ENCODE measurements at regions not wholly inside any gene's neighbourhood (a gene's known extent, or its start where the extent isn't known, plus 50 kb on each side); places are given as distances from the start of the nearest gene placed in this dataset.

GRCh38 chr18:61031626-61032025 is 301.6 kb upstream of the CDH20 start:
- no peak for ATAC-seq
- Mint-ChIP-seq H3K36me3 (no peaks in the 10 kb centered on the region), H3K9me3 (peaks cover 2% of the 10 kb centered on the region), H3K4me3 (no peak overlapping the region), H3K4me1 (no peaks in the 10 kb centered on the region), H3K27ac (no peak overlapping the region), H3K27me3 (no peaks in the 10 kb centered on the region)

- Mint-ChIP-seq H3K27ac (no peak overlapping the region), H3K4me3 (no peak overlapping the region), H3K27me3 (no peaks in the 10 kb centered on the region), H3K4me1 (no peaks in the 10 kb centered on the region), H3K36me3 (no peaks in the 10 kb centered on the region), H3K9me3 (peaks cover 2% of the 10 kb centered on the region)
- no peak for ATAC-seq
These were observed 298.6 kb upstream of the CDH20 start for GRCh38 chr18:61034580-61034979.

DNA sequence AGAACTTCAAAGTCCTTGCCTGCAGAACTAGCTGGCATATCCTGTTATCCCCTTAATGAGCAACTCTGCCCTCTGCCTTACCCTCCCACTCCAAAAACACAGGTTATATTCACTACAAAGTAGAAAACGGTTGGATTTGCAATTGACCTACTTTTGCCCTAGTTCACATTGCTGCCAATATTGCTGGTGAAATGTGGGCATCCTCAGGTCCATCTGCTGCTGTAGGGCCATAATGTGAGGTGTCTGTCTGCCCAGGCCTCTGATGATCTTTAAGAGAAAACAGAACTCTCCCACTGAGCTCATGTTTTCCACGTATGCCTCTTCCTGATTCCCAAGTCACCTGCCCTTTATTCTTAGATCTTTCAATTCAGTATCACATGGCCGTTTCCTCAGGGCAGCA is 294.0 kb upstream of the CDH20 start:
- Mint-ChIP-seq H3K36me3 (no peaks in the 10 kb centered on the region), H3K4me1 (no peaks in the 10 kb centered on the region), H3K27ac (no peak overlapping the region), H3K27me3 (no peaks in the 10 kb centered on the region), H3K9me3 (no peaks in the 10 kb centered on the region), H3K4me3 (no peak overlapping the region)
- ATAC-seq, result no peak

- no peaks in the 10 kb centered on the region for H3K4me1 Mint-ChIP-seq
- H3K27ac Mint-ChIP-seq, result no peak overlapping the region
- no peak overlapping the region for H3K4me3 Mint-ChIP-seq
- H3K27me3 Mint-ChIP-seq, result no peaks in the 10 kb centered on the region
- no peaks in the 10 kb centered on the region for H3K36me3 Mint-ChIP-seq
- ATAC-seq, result no peak
- H3K9me3 Mint-ChIP-seq, result peaks cover 3% of the 10 kb centered on the region
These were observed 285.4 kb upstream of the CDH20 start for GRCh38 chr18:61047794-61048193.

- Mint-ChIP-seq H3K9me3 (no peaks in the 10 kb centered on the region), H3K4me1 (no peaks in the 10 kb centered on the region), H3K4me3 (no peak overlapping the region), H3K36me3 (no peaks in the 10 kb centered on the region), H3K27me3 (no peaks in the 10 kb centered on the region), H3K27ac (no peak overlapping the region)
- no peak for ATAC-seq
These were observed 275.8 kb upstream of the CDH20 start for GRCh38 chr18:61057443-61057842.

GRCh38 chr18:61062258-61062657 is 271.0 kb upstream of the CDH20 start:
- Mint-ChIP-seq H3K36me3 (no peaks in the 10 kb centered on the region), H3K4me1 (no peaks in the 10 kb centered on the region), H3K27me3 (no peaks in the 10 kb centered on the region), H3K27ac (no peak overlapping the region), H3K9me3 (no peaks in the 10 kb centered on the region), H3K4me3 (no peak overlapping the region)
- no peak for ATAC-seq

DNA sequence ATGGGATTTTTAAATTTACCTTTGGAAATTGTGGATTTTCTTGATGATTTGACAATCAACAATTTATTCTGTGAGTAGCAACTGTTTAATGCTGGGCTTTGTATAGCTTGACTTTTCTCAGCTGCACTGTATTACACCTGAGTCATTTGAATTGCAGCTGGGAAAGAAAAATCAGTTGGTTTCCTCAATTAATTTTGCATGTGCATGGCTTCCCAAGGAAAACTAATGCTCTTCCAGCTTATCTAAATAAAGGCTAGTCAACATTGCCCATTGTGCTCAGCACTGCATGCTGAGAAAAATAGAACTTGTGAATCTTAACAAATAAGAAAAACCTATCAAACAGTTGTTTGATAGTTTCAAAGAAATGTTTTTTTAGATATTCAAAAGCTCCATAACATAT is 268.3 kb upstream of the CDH20 start:
- no peak for ATAC-seq
- no peaks in the 10 kb centered on the region for H3K27me3 Mint-ChIP-seq

GRCh38 chr18:61076986-61077385 is 256.2 kb upstream of the CDH20 start:
- Mint-ChIP-seq H3K27ac (no peak overlapping the region), H3K9me3 (peaks cover 6% of the 10 kb centered on the region), H3K36me3 (no peaks in the 10 kb centered on the region), H3K27me3 (no peaks in the 10 kb centered on the region), H3K4me1 (no peaks in the 10 kb centered on the region), H3K4me3 (no peak overlapping the region)
- ATAC-seq, result no peak

More for the DNA sequence above, 268.3 kb upstream of the CDH20 start:
- Mint-ChIP-seq H3K9me3 (no peaks in the 10 kb centered on the region), H3K36me3 (no peaks in the 10 kb centered on the region), H3K4me3 (no peak overlapping the region), H3K4me1 (no peaks in the 10 kb centered on the region), H3K27ac (no peak overlapping the region)

DNA sequence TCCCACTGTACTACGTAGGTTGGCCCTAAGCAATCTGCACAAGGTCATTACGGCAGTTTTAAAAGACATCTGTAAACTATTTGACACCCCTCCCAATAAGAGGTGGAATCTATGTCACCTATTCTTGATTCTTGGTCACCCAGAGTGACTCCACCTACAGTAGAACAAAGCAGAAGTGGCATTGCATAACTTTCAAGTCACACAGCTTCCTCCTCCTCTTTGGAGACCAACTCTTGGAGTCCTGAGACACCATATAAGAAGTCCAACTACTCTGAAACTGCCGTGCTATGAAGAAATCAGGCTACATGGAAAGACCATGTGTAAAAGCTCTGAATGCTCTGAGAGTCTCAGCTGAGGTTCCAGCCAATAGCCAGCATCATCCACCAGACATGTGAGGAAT is 253.5 kb upstream of the CDH20 start:
- Mint-ChIP-seq H3K4me3 (no peak overlapping the region), H3K27ac (no peak overlapping the region), H3K27me3 (no peaks in the 10 kb centered on the region), H3K36me3 (no peaks in the 10 kb centered on the region), H3K4me1 (no peaks in the 10 kb centered on the region), H3K9me3 (peaks cover 3% of the 10 kb centered on the region)
- no peak for ATAC-seq

DNA sequence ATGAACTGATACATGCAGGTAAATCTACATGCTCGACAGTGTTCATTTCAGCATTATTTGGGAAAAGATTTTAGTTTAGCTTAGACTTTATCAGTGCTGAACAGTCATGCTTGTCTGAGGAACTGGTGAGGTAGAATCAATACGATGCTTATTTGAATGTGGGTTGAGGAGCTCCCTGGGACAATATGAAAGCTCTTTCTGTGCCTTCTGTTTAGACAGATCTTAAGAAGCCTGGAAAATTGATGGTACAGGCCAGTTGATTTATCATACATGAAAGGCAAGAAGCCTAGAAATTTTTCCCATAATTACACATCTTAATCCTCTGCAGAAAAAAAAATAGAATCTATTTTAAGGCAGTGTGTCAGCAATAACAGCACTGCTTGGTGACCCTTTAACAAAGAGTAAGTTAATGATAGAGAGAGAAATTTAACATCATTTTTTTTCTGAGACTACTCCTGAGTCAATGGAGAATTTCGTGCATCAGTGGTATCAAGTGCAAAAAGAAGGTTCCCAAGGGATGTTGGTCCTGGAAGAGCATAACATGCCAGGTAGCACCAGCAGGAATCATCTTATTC is 252.2 kb upstream of the CDH20 start:
- no peak for ATAC-seq
- no peaks in the 10 kb centered on the region for H3K4me1 Mint-ChIP-seq
- no peaks in the 10 kb centered on the region for H3K36me3 Mint-ChIP-seq
- no peak overlapping the region for H3K4me3 Mint-ChIP-seq
- no peak overlapping the region for H3K27ac Mint-ChIP-seq
- peaks cover 3% of the 10 kb centered on the region for H3K9me3 Mint-ChIP-seq
- H3K27me3 Mint-ChIP-seq, result no peaks in the 10 kb centered on the region

DNA sequence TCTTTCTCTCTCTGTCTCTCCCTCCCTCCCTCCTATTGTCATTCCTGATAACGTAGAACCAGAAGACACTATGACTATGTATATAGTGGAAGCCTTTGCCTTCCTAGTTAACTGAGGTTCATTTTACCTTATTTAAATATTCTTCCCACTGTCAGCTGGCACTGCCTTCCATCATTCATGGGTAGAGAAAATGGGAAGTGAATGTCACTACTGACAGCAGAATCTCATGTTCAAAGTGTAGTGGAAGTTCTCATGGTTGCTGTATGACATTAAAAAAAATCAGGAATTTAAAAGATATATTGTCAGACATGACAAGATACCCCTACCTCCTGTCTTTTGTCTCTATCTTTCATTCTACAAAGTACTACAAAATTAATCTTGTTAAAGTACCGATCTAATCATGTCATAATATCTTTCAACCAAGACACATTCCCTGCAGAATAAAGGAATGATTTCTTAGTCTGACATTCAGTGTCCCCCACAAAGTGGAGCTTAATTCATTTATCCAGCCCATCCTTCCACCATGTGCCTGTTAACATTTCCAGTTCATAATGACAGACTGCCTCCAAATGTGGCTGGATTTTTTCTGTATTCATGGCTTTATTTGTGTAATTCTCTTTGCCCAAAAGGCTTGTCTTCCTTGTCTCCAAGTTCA is 250.1 kb upstream of the CDH20 start:
- ATAC-seq, result no peak
- Mint-ChIP-seq H3K9me3 (peaks cover under 1% of the 10 kb centered on the region), H3K27me3 (no peaks in the 10 kb centered on the region), H3K27ac (no peak overlapping the region), H3K4me3 (no peak overlapping the region), H3K4me1 (no peaks in the 10 kb centered on the region), H3K36me3 (no peaks in the 10 kb centered on the region)

DNA sequence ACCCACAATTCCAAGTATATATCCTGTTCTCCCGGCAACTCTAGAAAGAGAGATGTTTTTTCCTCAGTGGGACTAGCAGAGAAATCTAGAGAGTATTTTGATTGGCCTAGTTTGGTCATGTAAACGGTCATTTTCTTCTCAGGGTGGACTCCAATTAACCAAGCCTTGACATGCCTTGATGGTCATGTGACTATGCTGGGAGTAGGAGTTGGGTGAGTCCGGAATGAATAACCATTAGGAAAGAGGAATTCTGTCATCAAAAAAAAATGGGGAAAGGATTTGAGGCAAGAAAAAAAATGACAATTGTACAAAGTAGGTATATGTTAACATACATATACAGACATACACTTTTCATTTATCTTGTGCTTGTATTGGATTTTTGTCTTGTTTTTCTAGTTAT is 248.2 kb upstream of the CDH20 start:
- no peak for ATAC-seq
- H3K27ac Mint-ChIP-seq, result no peak overlapping the region
- no peaks in the 10 kb centered on the region for H3K9me3 Mint-ChIP-seq
- H3K4me1 Mint-ChIP-seq, result no peaks in the 10 kb centered on the region
- no peak overlapping the region for H3K4me3 Mint-ChIP-seq
- no peaks in the 10 kb centered on the region for H3K27me3 Mint-ChIP-seq
- no peaks in the 10 kb centered on the region for H3K36me3 Mint-ChIP-seq

GRCh38 chr18:61085761-61086160 is 247.5 kb upstream of the CDH20 start:
- ATAC-seq, result peak; percentile 18
- Mint-ChIP-seq H3K27me3 (no peaks in the 10 kb centered on the region), H3K36me3 (no peaks in the 10 kb centered on the region), H3K4me3 (no peak overlapping the region), H3K27ac (no peak overlapping the region), H3K4me1 (no peaks in the 10 kb centered on the region), H3K9me3 (no peaks in the 10 kb centered on the region)

DNA sequence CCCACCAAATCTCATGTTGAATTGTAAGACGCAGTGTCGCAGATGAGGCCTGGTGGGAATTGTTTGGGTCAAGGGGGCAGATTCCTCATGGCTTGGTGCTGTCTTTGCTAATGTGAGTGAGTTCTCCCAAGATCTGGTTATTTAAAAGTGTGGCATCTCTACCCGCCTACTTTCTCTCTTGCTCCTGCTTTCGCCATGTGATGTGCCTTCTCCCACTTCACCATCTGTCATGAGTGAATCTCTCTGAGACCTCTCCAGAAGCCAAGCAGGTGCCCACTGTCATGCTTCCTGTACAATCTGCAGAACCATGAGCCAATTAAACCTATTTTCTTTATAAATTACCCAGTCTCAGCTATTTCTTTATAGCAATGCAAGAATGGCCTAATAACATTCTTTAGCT is 246.6 kb upstream of the CDH20 start:
- ATAC-seq, result no peak
- Mint-ChIP-seq H3K4me3 (no peak overlapping the region), H3K27ac (no peak overlapping the region), H3K9me3 (no peaks in the 10 kb centered on the region), H3K36me3 (no peaks in the 10 kb centered on the region), H3K27me3 (no peaks in the 10 kb centered on the region), H3K4me1 (no peaks in the 10 kb centered on the region)

DNA sequence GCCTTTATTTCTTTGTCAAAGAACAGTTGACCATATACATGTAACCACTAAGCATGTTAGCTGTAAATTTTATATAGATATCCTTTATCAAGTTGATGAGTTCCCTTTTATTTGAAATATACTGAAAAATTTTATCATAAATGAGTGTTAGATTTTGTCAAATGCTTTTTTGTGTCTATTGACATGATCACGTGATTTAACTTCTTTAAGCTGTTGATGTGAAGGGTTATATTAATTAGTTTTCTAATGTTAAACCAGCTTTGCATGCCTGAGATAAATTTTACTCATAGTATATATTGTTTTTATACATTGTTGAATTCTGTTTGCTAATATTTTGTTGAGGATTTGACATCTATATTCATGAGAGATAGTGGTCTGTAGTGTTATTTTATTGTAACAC is 241.9 kb upstream of the CDH20 start:
- no peak overlapping the region for H3K4me3 Mint-ChIP-seq
- H3K4me1 Mint-ChIP-seq, result no peaks in the 10 kb centered on the region
- H3K27ac Mint-ChIP-seq, result no peak overlapping the region
- ATAC-seq, result no peak
- no peaks in the 10 kb centered on the region for H3K36me3 Mint-ChIP-seq
- H3K9me3 Mint-ChIP-seq, result no peaks in the 10 kb centered on the region
- no peaks in the 10 kb centered on the region for H3K27me3 Mint-ChIP-seq

DNA sequence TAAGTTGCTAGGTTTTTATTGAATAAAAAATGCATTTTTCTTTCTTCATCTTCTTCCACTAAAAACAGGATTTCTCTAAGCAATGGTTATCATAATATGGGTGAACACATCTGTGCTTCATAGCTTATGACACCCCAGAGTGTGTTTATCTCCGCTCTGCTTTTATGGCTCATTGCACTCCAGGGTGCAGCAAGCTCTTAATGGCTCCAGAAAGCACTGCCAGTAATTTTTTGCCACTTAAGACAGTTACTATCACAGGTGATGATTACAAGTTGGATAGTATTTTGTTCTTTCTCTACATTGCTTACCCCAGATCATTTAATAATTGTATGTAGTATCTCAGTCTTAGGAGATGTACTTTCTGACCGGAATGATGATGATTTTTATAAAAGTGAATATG is 239.3 kb upstream of the CDH20 start:
- Mint-ChIP-seq H3K9me3 (no peaks in the 10 kb centered on the region), H3K36me3 (no peaks in the 10 kb centered on the region), H3K4me1 (no peaks in the 10 kb centered on the region), H3K27me3 (no peaks in the 10 kb centered on the region), H3K4me3 (no peak overlapping the region), H3K27ac (no peak overlapping the region)
- no peak for ATAC-seq

All from stimulated activated memory B cell treated with anti-CD40 and anti-IgM and Interleukin-4, amounts not matched to agents 10 μg/mL and 1 μg/mL and 100 μg/mL, for 72 hours (primary cell).